AG09309 (cell line): ENCODE measurements at regions not wholly inside any gene's neighbourhood (a gene's known extent, or its start where the extent isn't known, plus 50 kb on each side); places are given as distances from the start of the nearest gene placed in this dataset.
"Not testable (repeated sequence)": the region's sequence is repeated elsewhere in the genome, so short reads cannot be mapped to it uniquely, and the experiment has no call there.

ENCODE experiments used
- DNase-seq: peaks from one replicate; pipeline ENCODE4 v3.0.0-alpha.2; 2010; ENCODE audit warnings: low read depth
- H3K4me3 ChIP-seq: 2 replicates; pipeline ENCODE4 v1.5.1; 2011; ENCODE audit warnings: mild to moderate bottlenecking, low read depth, low read length, moderate library complexity; ENCODE audit not compliant: control insufficient read depth
- CTCF ChIP-seq: IDR thresholded peaks from 2 replicates; pipeline ENCODE4 v1.5.1; 2011; ENCODE audit warnings: mild to moderate bottlenecking, low read depth, low read length, inconsistent platforms; ENCODE audit not compliant: insufficient read depth, control insufficient read depth; ENCODE audit errors: missing control alignments

GRCh38 chr6:167668754-167669552 lies 157.8 kb upstream of the AFDN start:
- no peak for DNase-seq
- H3K4me3 ChIP-seq: no peak overlapping the region
- no peak for TF ChIP-seq CTCF

GRCh38 chr6:167669553-167669849 lies 157.2 kb upstream of the AFDN start:
- no peak for DNase-seq
- H3K4me3 ChIP-seq: no peak overlapping the region
- no peak for TF ChIP-seq CTCF

- no peak for DNase-seq
- no peak overlapping the region for H3K4me3 ChIP-seq
- TF ChIP-seq CTCF: no peak
Measured at GRCh38 chr6:167669870-167670802, 156.6 kb upstream of the AFDN start.

GRCh38 chr6:167670938-167671338 lies 155.8 kb upstream of the AFDN start:
- no peak for TF ChIP-seq CTCF
- no peak for DNase-seq
- no peak overlapping the region for H3K4me3 ChIP-seq

GRCh38 chr6:167671379-167671976 lies 155.2 kb upstream of the AFDN start:
- not testable (repeated sequence) for DNase-seq, H3K4me3 ChIP-seq

GRCh38 chr6:167671977-167672687 lies 154.6 kb upstream of the AFDN start:
- H3K4me3 ChIP-seq: no peak overlapping the region
- no peak for TF ChIP-seq CTCF

More at GRCh38 chr6:167671977-167672687, 154.6 kb upstream of the AFDN start:
- DNase-seq: no peak
